Vagina (tissue), 2 donors: ENCODE measurements at regions not wholly inside any gene's neighbourhood (a gene's known extent, or its start where the extent isn't known, plus 50 kb on each side); places are given as distances from the start of the nearest gene placed in this dataset.

Experiments
- POLR2A ChIP-seq, 2 donors: fragments of 450-650 bp; IDR thresholded peaks; one replicate each; pipeline ENCODE4 v1.6.1; 2017; ENCODE audit warnings: antibody characterized with exemption in 2 of 2, mild to moderate bottlenecking in 2 of 2, moderate library complexity in 2 of 2
- TF ChIP-seq, protein P1 (sequence below), 3 experiments: fragments of 450-650 bp in 2 of 3; fragments of 200-600 bp in 1 of 3; sonication (generic) in 1 of 3; IDR thresholded peaks; one replicate each; pipeline ENCODE4 v1.5.1; 2017 to 2019; ENCODE audit warnings: antibody characterized with exemption in 3 of 3, mild to moderate bottlenecking in 2 of 3, moderate library complexity in 2 of 3

DNA sequence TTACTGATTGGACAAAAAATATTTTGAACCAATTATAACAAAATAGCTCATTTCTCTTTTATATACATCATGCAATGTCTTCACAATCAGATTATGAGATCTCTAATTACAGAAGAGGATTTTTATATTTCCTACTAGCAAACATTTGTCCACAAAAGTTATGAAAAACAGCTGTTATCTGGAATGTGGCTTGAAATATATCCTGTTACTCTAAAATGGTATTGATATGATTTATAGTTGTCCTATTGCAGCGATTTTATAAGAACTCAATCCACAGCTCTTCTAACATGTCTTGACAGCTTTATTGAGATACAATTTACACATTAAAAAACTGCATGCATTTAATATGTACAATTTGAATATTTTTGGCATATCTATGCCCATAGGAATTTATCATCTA, 779.9 kb upstream of the ACO1 start:
- no peak for TF ChIP-seq POLR2A (IDR thresholded peaks at IDR 0.05)
- TF ChIP-seq, protein P1, sequence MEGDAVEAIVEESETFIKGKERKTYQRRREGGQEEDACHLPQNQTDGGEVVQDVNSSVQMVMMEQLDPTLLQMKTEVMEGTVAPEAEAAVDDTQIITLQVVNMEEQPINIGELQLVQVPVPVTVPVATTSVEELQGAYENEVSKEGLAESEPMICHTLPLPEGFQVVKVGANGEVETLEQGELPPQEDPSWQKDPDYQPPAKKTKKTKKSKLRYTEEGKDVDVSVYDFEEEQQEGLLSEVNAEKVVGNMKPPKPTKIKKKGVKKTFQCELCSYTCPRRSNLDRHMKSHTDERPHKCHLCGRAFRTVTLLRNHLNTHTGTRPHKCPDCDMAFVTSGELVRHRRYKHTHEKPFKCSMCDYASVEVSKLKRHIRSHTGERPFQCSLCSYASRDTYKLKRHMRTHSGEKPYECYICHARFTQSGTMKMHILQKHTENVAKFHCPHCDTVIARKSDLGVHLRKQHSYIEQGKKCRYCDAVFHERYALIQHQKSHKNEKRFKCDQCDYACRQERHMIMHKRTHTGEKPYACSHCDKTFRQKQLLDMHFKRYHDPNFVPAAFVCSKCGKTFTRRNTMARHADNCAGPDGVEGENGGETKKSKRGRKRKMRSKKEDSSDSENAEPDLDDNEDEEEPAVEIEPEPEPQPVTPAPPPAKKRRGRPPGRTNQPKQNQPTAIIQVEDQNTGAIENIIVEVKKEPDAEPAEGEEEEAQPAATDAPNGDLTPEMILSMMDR (IDR thresholded peaks at IDR 0.05) = no peak
